ENCODE measurements at regions not wholly inside any gene's neighbourhood (a gene's known extent, or its start where the extent isn't known, plus 50 kb on each side); places are given as distances from the start of the nearest gene placed in this dataset.

DNA sequence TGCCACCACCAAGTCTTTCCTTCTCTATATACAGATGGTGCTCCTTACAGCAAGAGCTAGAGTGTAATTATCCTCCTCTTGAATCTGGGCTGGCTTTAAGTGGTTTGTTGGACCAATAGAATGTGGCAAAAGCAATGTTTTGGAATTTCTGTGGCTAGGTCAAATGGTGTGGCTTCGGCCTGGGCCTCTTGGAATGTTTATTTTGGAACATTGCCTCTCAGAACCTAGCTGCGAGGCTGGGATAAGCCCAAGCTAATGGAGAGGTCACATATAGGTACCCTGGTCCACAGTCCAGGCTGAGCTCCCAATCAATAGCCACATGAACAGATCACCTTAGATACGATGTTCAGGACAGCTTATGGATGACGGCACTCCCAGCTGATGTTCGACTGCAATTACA lies 556.7 kb downstream of the TYW1 start:
- no peak for DNase-seq (ENCODE audit: low read depth)

- no peak for DNase-seq (ENCODE audit: low read depth)
These were observed 558.4 kb downstream of the TYW1 start for GRCh38 chr7:67554986-67555385.

DNA sequence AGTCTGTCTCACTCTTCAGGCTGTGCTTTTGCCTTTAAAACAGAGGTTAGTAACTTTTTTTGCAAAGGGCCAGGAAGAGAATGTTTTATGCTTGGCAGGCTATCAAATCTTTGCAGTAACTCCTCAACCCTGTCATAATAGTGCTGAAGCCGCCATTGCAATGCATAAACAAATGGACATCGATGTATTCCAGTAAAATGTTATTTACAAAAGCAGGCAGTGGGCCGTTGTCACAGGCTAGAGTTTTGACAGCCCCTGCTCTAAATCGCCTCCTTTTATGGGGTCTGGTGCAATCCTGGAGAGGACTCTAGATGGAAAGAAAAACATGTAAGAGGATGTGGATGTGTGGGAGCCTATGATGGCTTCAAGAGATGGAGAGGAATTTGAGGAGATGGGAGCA lies 568.3 kb downstream of the TYW1 start:
- no peak for DNase-seq (ENCODE audit: low read depth)

DNA sequence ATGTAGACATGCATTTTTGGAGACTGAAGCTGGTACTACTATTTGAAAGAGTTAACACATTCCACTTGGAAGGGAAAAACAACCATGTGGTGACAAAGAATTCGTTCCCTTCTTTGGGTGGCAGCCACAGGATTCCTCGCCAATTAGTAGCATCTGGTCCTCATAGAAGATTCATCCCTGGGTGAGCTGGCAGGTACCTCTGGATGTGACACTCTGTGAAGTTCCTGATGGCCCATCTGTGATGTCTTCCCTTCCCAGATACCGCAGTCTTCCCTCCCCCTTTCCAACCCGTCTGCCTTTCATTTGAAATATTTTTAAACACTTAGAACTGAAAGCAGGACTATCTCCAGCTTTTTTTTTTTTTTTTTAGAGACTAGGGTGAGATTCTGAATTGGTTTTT lies 569.5 kb downstream of the TYW1 start:
- DNase-seq (ENCODE audit: low read depth), result no peak

DNA sequence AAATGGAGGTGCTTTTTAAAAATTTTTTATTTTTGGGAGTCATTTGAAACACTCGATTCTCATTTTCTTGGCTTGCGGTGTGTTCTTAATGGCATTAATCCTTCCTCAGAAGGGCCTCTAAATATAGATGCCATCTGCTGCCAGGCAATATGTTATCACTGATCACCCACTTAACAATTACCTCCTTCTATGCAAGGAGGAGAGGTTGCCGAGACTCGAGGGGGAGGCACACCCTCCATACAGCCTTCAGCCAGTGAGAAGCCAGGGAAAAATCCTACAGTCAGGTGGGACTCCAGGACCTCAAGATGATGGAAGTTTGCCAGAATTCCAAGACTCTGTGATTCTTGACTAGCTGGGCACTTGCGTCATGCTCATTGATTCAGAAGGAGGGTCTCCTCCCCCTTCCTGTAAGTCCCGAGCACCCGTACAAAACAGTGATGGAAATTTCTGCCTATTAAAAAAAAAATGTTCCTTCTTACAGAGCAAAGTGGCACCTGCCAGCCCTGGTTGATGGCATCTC lies 574.5 kb downstream of the TYW1 start:
- DNase-seq (ENCODE audit: low read depth), result no peak

- DNase-seq (ENCODE audit: low read depth), result no peak
These were observed 577.0 kb downstream of the TYW1 start for GRCh38 chr7:67573639-67574038.

- DNase-seq (ENCODE audit: low read depth), result no peak
These were observed 592.0 kb downstream of the TYW1 start for GRCh38 chr7:67588631-67589030.

DNA sequence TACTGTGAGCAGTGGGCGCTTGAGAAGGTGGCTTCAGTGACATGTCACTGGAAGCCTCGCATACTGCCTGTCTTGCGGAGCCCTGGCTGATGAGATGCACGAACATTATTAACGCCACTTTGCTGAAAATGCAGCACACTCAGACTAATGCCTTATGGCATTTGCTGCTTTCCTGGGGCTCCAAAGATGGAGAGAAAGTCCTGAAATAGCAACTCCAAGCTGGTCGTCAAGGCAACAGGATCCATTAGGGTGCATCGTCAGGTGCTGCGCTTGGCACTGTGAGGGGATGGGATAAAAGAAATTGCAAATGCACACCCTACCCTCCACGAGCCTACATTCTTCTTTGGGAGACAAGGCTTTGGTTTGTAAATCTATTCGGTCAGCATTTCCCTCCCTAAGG lies 592.5 kb downstream of the TYW1 start:
- DNase-seq (ENCODE audit: low read depth), result no peak

DNA sequence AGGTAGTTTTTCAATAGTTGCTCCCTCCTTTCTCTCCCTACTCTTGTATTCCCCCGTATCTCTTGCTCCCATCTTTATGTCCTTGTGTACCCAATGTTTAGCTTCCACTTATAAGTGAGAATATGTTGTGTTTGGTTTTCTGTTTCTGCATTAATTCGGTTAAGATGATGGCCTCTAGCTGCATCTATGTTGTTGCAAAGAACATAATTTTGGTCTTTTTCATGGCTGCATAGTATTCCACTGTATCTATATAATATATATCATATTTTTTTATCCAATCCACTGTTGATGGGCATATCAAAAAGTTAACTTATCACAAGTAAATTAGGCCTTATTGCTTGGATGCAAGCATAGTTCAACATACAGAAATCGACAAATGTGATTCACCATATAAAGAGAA lies 594.0 kb downstream of the TYW1 start:
- no peak for DNase-seq (ENCODE audit: low read depth)

GRCh38 chr7:67593794-67594193 lies 597.2 kb downstream of the TYW1 start:
- no peak for DNase-seq (ENCODE audit: low read depth)

DNA sequence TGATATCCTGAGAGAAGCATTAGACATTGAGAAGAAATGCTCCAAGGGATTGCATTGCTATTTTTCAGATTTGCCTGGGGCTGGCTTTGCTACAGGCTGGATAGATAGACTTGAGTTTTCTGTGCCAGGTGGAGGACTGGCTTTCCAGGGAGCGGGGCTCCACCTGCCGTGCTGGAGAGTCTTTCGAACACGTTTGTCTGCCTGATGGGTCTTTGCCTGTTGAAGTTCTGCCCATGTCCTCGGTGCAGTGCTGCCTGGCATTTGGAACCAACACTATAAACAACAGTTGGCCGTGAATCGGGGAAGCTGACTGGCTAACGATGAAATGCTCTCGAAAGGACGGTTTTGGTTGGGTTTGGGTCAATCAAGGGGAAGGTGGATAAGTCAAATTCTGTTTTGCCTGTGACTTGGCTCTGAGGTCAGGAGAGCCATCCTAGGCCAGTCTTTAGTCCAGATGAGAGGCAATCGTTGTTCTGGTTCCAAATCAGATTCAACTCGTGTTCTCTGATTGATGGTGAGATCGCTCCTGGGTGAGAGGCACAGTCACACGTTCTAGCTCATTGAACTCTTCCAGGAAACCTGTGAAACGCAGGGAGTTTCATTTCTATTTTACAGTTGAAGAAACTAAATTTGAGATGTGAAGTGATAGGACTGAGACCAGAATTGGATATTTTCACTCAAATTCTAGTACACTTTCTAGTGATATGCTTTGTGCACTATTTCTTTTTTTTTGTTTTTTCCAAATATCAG lies 599.0 kb downstream of the TYW1 start:
- DNase-seq (ENCODE audit: low read depth), result no peak

DNA sequence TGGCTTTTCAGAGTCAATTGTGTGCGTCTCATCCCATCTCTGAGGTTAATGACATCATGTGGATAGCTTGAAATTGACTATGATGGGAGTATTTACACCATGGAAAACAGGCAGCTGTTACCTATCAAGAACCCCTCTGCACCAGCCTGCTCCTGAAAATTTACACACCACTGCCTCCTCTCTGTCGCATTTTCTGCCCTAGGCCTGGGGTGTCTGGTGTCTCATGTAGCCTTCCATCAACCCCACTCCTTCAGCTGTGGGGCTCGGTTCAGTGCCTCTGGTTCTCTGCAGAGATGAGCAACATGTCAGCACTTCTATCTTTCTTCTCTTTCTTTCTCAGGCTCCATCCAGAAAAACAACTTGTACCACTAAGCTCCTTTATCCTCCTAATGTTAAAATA lies 600.5 kb downstream of the TYW1 start:
- no peak for DNase-seq (ENCODE audit: low read depth)

DNA sequence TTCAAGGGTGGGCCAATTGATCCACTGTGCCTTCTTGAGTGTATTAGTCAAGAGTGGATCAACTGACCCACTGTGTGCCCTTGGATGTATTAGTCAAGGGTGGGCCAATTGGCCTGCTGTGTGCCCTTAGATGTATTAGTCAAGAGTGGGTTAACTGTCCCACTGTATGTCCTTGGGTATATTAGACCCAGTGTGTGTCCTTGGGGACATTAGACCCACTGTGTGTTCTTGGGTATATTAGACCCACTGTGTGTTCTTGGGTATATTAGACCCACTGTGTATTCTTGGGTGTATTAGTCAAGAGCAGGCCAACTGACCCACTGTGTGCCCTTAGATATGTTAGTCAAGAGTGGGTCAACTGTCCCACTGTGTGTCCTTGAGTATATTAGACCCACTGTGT lies 601.8 kb downstream of the TYW1 start:
- no peak for DNase-seq (ENCODE audit: low read depth)

DNA sequence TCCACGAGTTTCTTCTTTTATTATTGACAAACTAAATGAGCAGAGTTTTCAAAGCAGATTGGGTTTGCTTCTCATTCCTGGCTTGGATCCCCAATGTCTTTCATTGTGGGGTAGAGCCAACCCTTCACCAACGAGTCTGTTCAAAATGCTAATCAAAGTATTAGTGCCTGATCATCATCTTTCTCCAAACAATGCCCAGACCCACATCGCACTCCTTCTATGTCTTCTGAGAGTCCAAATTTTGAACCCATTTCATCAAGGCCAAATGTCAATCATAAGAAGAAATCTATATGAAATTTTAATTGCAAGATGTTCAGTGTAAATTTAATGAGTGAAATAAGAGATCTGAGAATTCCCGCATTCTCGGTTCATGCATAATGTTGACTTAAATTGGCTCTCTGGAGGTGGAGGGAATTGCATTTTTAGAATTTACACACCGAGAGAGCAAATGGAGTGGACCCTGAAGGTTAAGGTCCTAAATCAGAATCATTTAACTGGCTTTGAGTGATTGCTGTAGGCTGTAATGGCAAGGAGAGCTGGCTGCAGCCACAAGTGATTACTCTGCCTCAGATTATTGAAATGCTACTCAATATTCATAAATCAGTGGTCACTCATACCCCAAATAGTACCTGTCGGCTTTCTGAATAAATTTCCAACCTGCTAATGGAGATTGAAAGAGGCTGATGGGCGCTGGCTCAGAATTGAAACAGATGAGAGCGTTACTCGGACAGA lies 602.9 kb downstream of the TYW1 start:
- no peak for DNase-seq (ENCODE audit: low read depth)

GRCh38 chr7:67602246-67602887 lies 605.7 kb downstream of the TYW1 start:
- no peak for DNase-seq (ENCODE audit: low read depth)

DNA sequence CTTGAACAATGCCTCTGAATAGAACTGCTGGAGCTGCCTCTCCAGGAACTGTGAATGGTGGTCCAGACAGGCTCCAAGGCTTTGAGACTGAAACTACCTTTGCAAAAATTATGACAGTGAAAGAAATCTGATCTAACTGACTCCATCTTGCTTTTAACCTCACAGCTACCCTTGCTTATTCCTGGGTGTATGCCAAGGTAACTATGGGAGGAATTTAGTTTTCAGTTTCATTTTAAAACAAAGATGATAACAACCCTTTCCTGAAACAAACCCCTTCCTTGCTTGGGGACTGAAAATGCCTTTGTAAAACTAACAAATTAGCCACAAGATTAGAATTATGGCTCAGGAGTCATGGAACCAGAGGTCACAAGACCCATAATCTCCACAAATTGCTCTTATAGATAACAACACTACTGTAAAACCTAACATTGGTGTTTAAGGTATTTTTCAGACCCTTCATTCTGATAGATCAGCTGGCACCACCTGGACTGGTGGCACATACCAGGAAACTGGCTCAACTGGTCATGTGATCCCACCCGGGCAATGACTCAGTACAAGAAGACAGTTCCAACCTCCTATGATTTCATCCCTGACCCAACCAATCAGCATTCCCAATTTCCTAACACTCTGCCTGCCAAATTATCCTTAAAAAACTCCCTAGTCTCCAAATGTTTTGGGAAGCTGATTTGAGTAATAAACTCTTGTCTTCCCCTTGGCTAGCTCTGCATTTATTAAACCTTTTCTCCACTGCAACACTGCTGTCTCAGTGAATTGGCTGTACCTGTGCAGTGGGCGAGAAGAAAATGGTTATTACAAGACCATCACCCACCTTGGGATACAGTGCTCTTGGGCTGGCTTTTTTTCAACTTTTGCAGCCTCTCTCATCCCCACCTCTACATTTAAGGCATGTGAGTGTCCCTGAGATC lies 608.1 kb downstream of the TYW1 start:
- DNase-seq (ENCODE audit: low read depth), result no peak

GRCh38 chr7:67608806-67609205 lies 612.2 kb downstream of the TYW1 start:
- DNase-seq (ENCODE audit: low read depth), result no peak

GRCh38 chr7:67610897-67611296 lies 614.3 kb downstream of the TYW1 start:
- no peak for DNase-seq (ENCODE audit: low read depth)

- no peak for DNase-seq (ENCODE audit: low read depth)
These were observed 618.2 kb downstream of the TYW1 start for GRCh38 chr7:67614843-67615242.

GRCh38 chr7:67616517-67616916 lies 619.9 kb downstream of the TYW1 start:
- no peak for DNase-seq (ENCODE audit: low read depth)

DNA sequence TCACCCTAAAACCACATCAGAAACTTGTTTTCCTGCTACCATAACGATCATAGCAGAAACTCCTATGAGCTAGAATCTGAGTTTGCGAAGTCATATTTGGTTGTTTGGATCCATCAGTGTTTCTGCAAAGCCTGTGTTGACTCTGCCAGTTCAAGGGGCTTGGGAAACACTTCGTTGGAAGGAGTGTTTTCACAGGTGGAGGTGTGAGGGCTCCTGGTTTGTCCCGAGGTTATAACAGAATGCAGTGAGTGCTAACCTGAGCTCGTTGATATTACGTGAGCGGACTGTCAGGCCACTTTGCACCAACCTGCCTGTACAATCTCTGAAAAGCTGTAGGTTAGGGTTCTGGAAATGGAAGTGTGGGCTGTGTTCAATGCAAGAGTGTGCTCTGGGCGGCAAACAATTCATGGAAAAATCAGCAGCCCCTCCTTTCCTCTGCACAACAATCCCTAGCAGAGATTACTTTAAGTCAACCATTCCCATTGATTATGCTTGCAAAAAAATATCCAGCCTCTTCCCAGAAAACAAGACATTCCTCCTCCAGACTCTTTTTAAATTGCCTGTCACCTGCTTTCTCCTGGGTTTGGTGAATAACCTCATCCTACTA lies 622.0 kb downstream of the TYW1 start:
- no peak for DNase-seq (ENCODE audit: low read depth)

GRCh38 chr7:67619175-67619574 lies 622.5 kb downstream of the TYW1 start:
- DNase-seq (ENCODE audit: low read depth), result no peak
